ENCODE measurements at regions not wholly inside any gene's neighbourhood (a gene's known extent, or its start where the extent isn't known, plus 50 kb on each side); places are given as distances from the start of the nearest gene placed in this dataset.

- no peak for TF ChIP-seq CTCF (IDR thresholded peaks at IDR 0.05)
- Histone ChIP-seq H3K9me3 (replicated peaks in 1 of 2; ENCODE audit: control insufficient read depth in 1 of 2, insufficient read depth in 1 of 2, low read length in 2 of 2) (peaks cover 0 to 8% of the 10 kb centered on the region in 2 donors), H3K4me2 (replicated peaks; ENCODE audit: extremely low read depth, low read length, poor library complexity, severe bottlenecking) (no peak overlapping the region), H3K36me3 (replicated peaks in 1 of 2; ENCODE audit: control insufficient read depth in 1 of 2, insufficient read depth in 2 of 2, low read length in 2 of 2) (no peaks in the 10 kb centered on the region), H3K4me3 (replicated peaks in 1 of 3; ENCODE audit: low read depth in 2 of 3, low read length in 3 of 3) (no peak overlapping the region), H3K27me3 (ENCODE audit: control insufficient read depth in 2 of 2, insufficient read depth in 2 of 2, low read length in 2 of 2) (no peaks in the 10 kb centered on the region), H2AFZ (ENCODE audit: insufficient read depth, low read depth, low read length, poor library complexity, severe bottlenecking) (no peak overlapping the region), H3K79me2 (ENCODE audit: insufficient read depth, low read length) (no peaks in the 10 kb centered on the region), H3K4me1 (ENCODE audit: control insufficient read depth in 1 of 2, insufficient read depth in 2 of 2, low read length in 2 of 2) (no peaks in the 10 kb centered on the region), H4K20me1 (ENCODE audit: insufficient read depth, low read length) (no peaks in the 10 kb centered on the region), H3K27ac (ENCODE audit: low read depth in 1 of 2, low read length in 2 of 2) (no peak overlapping the region), H3K9ac (ENCODE audit: insufficient read depth, low read length, poor library complexity, severe bottlenecking) (no peak overlapping the region)
- H3K4me3 Mint-ChIP-seq, result no peak overlapping the region
- H3K27ac Mint-ChIP-seq, result no peak overlapping the region
- peaks cover 0 to 6% (median 4%) of the 10 kb centered on the region in 7 donors for H3K9me3 Mint-ChIP-seq
- no peaks in the 10 kb centered on the region for H3K36me3 Mint-ChIP-seq
- intact Hi-C loops (cut with micrococcal nuclease), result no loop called here
- no peaks in the 10 kb centered on the region for H3K27me3 Mint-ChIP-seq (ENCODE audit: low read depth in 3 of 3)
- 88% methylated on average over 5 of the region's 6 CpGs for WGBS (ENCODE audit: insufficient coverage)
- H3K4me1 Mint-ChIP-seq, result no peaks in the 10 kb centered on the region
- DNase-seq, result no peak
Measured at GRCh38 chr21:21731626-21732025, 733.4 kb downstream of the NCAM2 start.

DNA sequence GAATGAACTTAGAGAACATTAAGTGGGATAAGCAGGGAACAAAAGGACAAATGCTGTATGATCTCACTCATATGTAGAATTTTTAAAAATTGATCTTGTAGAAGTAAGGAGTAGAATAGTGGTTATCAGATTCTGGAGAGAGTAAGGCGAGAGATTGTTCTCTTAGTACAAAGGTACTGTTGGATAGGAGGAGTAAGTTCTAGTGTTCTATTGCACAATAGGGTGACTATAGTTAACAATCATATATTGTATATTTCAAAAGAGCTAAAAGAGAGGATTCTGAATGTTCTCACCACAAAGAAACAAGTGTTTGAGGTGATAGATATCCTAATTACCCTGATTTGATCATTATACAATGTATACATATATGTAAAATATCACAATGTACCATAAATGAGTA is 735.9 kb downstream of the NCAM2 start:
- Histone ChIP-seq H3K4me1 (ENCODE audit: control insufficient read depth in 1 of 2, insufficient read depth in 2 of 2, low read length in 2 of 2) (no peaks in the 10 kb centered on the region), H3K9ac (ENCODE audit: insufficient read depth, low read length, poor library complexity, severe bottlenecking) (no peak overlapping the region), H2AFZ (ENCODE audit: insufficient read depth, low read depth, low read length, poor library complexity, severe bottlenecking) (no peak overlapping the region), H3K27me3 (ENCODE audit: control insufficient read depth in 2 of 2, insufficient read depth in 2 of 2, low read length in 2 of 2) (no peaks in the 10 kb centered on the region), H3K79me2 (ENCODE audit: insufficient read depth, low read length) (no peaks in the 10 kb centered on the region), H3K9me3 (replicated peaks in 1 of 2; ENCODE audit: control insufficient read depth in 1 of 2, insufficient read depth in 1 of 2, low read length in 2 of 2) (no peaks in the 10 kb centered on the region), H3K4me3 (replicated peaks in 1 of 3; ENCODE audit: low read depth in 2 of 3, low read length in 3 of 3) (no peak overlapping the region), H4K20me1 (ENCODE audit: insufficient read depth, low read length) (no peaks in the 10 kb centered on the region), H3K4me2 (replicated peaks; ENCODE audit: extremely low read depth, low read length, poor library complexity, severe bottlenecking) (no peak overlapping the region), H3K27ac (ENCODE audit: low read depth in 1 of 2, low read length in 2 of 2) (no peak overlapping the region), H3K36me3 (replicated peaks in 1 of 2; ENCODE audit: control insufficient read depth in 1 of 2, insufficient read depth in 2 of 2, low read length in 2 of 2) (no peaks in the 10 kb centered on the region)
- DNase-seq, result no peak
- Mint-ChIP-seq H3K36me3 (no peaks in the 10 kb centered on the region), H3K4me1 (no peaks in the 10 kb centered on the region), H3K27me3 (ENCODE audit: low read depth in 3 of 3) (no peaks in the 10 kb centered on the region), H3K4me3 (no peak overlapping the region), H3K9me3 (peaks cover 0 to 6% (median 4%) of the 10 kb centered on the region in 7 donors), H3K27ac (no peak overlapping the region)
- 100% methylated on average over 1 of the region's 1 CpG for WGBS (ENCODE audit: insufficient coverage)
- TF ChIP-seq CTCF (IDR thresholded peaks at IDR 0.05), result no peak
- intact Hi-C loops (cut with micrococcal nuclease), result no loop called here
